ENCODE measurements at regions not wholly inside any gene's neighbourhood (a gene's known extent, or its start where the extent isn't known, plus 50 kb on each side); places are given as distances from the start of the nearest gene placed in this dataset.

DNA sequence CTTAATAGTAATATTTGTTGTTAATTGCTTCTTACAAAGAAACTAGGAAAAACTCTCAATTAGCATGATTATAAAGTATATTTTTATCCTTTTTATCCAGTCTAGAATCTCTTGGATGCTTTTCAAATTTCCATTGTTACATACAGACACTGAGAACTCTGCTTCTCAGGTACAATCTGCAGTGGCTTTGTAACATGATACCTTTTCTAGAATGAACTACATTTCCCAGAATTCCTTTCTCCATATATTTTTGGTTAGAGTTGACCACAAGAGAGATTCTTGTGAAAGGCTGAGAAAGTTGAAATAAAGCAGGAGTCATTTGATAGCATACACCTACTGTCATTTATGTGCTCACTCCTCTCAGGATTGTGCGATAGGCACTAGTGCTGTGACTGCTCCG, 148.6 kb downstream of the SLITRK6 start:
- no peak for DNase-seq (ENCODE audit: low read depth, low spot score)
- no peaks in the 10 kb centered on the region for H3K27me3 ChIP-seq (ENCODE audit: insufficient read depth, low read length)
- H3K4me1 ChIP-seq (ENCODE audit: control insufficient read depth in 1 of 2, insufficient read depth in 2 of 2, low read length in 2 of 2): no peaks in the 10 kb centered on the region
- no peaks in the 10 kb centered on the region for H3K36me3 ChIP-seq (ENCODE audit: control insufficient read depth in 1 of 2, insufficient read depth in 2 of 2, low read length in 2 of 2)
- no peaks in the 10 kb centered on the region for H4K20me1 ChIP-seq (ENCODE audit: insufficient read depth)
- no peak overlapping the region for H3K27ac ChIP-seq (ENCODE audit: low read depth, low read length)
- H3K4me3 ChIP-seq (replicated peaks in 1 of 2; ENCODE audit: low read depth in 1 of 2, low read length in 2 of 2): no peak overlapping the region
- H3K9me3 ChIP-seq (ENCODE audit: control insufficient read depth in 1 of 2, insufficient read depth in 1 of 2, low read depth in 1 of 2, low read length in 2 of 2): no peaks in the 10 kb centered on the region
- ChIA-PET RAD21 (ENCODE audit: low non-redundant PET in 1 of 2, low total read pairs in 2 of 2, uncharacterized antibody in 2 of 2, unreplicated experiment in 2 of 2) (no interaction called here), POLR2A (no interaction called here), CTCF (no interaction called here)
- no TSS peak for BruUV-seq (replicated peaks)
- H3K9me2 ChIP-seq (ENCODE audit: insufficient read depth): no peaks in the 10 kb centered on the region
- TF ChIP-seq ZNF274 (IDR thresholded peaks at IDR 0.05; ENCODE audit: low read depth, low read length): no peak
- TF ChIP-seq SRF (IDR thresholded peaks at IDR 0.05; ENCODE audit: low read depth): no peak
- TF ChIP-seq, protein P1, sequence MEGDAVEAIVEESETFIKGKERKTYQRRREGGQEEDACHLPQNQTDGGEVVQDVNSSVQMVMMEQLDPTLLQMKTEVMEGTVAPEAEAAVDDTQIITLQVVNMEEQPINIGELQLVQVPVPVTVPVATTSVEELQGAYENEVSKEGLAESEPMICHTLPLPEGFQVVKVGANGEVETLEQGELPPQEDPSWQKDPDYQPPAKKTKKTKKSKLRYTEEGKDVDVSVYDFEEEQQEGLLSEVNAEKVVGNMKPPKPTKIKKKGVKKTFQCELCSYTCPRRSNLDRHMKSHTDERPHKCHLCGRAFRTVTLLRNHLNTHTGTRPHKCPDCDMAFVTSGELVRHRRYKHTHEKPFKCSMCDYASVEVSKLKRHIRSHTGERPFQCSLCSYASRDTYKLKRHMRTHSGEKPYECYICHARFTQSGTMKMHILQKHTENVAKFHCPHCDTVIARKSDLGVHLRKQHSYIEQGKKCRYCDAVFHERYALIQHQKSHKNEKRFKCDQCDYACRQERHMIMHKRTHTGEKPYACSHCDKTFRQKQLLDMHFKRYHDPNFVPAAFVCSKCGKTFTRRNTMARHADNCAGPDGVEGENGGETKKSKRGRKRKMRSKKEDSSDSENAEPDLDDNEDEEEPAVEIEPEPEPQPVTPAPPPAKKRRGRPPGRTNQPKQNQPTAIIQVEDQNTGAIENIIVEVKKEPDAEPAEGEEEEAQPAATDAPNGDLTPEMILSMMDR (IDR thresholded peaks at IDR 0.05 in 2 of 3, conservative IDR thresholded peaks at IDR 0.05 in 1 of 3; ENCODE audit: borderline replicate concordance in 1 of 3, insufficient read depth in 1 of 3, low read depth in 2 of 3, low read length in 2 of 3): no peak
- no peak for TF ChIP-seq JUND (IDR thresholded peaks at IDR 0.05)
- TF ChIP-seq EZH2phosphoT487 (IDR thresholded peaks at IDR 0.05; ENCODE audit: borderline replicate concordance): no peak
- TF ChIP-seq EZH2 (IDR thresholded peaks at IDR 0.05): no peak
- no peak for TF ChIP-seq YY1 (IDR thresholded peaks at IDR 0.05; ENCODE audit: extremely low read depth, insufficient replicate concordance, low read depth, low read length)
- TF ChIP-seq ELF1 (IDR thresholded peaks at IDR 0.05; ENCODE audit: borderline replicate concordance, low read depth): no peak
- no peak for TF ChIP-seq TCF7L2 (IDR thresholded peaks at IDR 0.05; ENCODE audit: borderline replicate concordance, extremely low read depth, insufficient read depth, insufficient read length)
- TF ChIP-seq, protein P2, sequence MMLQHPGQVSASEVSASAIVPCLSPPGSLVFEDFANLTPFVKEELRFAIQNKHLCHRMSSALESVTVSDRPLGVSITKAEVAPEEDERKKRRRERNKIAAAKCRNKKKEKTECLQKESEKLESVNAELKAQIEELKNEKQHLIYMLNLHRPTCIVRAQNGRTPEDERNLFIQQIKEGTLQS (IDR thresholded peaks at IDR 0.05): no peak
- TF ChIP-seq, protein P3, sequence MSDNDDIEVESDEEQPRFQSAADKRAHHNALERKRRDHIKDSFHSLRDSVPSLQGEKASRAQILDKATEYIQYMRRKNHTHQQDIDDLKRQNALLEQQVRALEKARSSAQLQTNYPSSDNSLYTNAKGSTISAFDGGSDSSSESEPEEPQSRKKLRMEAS (IDR thresholded peaks at IDR 0.05): no peak
- TF ChIP-seq, protein P4, sequence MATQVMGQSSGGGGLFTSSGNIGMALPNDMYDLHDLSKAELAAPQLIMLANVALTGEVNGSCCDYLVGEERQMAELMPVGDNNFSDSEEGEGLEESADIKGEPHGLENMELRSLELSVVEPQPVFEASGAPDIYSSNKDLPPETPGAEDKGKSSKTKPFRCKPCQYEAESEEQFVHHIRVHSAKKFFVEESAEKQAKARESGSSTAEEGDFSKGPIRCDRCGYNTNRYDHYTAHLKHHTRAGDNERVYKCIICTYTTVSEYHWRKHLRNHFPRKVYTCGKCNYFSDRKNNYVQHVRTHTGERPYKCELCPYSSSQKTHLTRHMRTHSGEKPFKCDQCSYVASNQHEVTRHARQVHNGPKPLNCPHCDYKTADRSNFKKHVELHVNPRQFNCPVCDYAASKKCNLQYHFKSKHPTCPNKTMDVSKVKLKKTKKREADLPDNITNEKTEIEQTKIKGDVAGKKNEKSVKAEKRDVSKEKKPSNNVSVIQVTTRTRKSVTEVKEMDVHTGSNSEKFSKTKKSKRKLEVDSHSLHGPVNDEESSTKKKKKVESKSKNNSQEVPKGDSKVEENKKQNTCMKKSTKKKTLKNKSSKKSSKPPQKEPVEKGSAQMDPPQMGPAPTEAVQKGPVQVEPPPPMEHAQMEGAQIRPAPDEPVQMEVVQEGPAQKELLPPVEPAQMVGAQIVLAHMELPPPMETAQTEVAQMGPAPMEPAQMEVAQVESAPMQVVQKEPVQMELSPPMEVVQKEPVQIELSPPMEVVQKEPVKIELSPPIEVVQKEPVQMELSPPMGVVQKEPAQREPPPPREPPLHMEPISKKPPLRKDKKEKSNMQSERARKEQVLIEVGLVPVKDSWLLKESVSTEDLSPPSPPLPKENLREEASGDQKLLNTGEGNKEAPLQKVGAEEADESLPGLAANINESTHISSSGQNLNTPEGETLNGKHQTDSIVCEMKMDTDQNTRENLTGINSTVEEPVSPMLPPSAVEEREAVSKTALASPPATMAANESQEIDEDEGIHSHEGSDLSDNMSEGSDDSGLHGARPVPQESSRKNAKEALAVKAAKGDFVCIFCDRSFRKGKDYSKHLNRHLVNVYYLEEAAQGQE (IDR thresholded peaks at IDR 0.05; ENCODE audit: low read depth): no peak
- TF ChIP-seq SP1 (IDR thresholded peaks at IDR 0.05; ENCODE audit: low read depth): no peak
- no peak for TF ChIP-seq SIN3A (IDR thresholded peaks at IDR 0.05; ENCODE audit: low read depth)
- no peak for TF ChIP-seq EGR1 (IDR thresholded peaks at IDR 0.05; ENCODE audit: low read depth)
- no peak for TF ChIP-seq ZFX (IDR thresholded peaks at IDR 0.05)
- TF ChIP-seq CBX3 (IDR thresholded peaks at IDR 0.05; ENCODE audit: low read depth): no peak
- TF ChIP-seq POLR2AphosphoS5 (IDR thresholded peaks at IDR 0.05; ENCODE audit: low read depth, low read length): no peak
- no peak for TF ChIP-seq RAD21 (IDR thresholded peaks at IDR 0.05; ENCODE audit: low read depth)
- no peaks in the 10 kb centered on the region for H3K79me2 ChIP-seq (ENCODE audit: insufficient read depth, low read length)
- ATAC-seq: no peak
- H2AFZ ChIP-seq (ENCODE audit: low read depth, low read length, poor library complexity, severe bottlenecking): no peak overlapping the region
- H3K9ac ChIP-seq (ENCODE audit: low read length): no peak overlapping the region
- intact Hi-C loops (cut with micrococcal nuclease): no loop called here
- H3K4me2 ChIP-seq (ENCODE audit: low read length): no peak overlapping the region

All from HCT116 (cell line).